ENCODE measurements at regions not wholly inside any gene's neighbourhood (a gene's known extent, or its start where the extent isn't known, plus 50 kb on each side); places are given as distances from the start of the nearest gene placed in this dataset.

DNA sequence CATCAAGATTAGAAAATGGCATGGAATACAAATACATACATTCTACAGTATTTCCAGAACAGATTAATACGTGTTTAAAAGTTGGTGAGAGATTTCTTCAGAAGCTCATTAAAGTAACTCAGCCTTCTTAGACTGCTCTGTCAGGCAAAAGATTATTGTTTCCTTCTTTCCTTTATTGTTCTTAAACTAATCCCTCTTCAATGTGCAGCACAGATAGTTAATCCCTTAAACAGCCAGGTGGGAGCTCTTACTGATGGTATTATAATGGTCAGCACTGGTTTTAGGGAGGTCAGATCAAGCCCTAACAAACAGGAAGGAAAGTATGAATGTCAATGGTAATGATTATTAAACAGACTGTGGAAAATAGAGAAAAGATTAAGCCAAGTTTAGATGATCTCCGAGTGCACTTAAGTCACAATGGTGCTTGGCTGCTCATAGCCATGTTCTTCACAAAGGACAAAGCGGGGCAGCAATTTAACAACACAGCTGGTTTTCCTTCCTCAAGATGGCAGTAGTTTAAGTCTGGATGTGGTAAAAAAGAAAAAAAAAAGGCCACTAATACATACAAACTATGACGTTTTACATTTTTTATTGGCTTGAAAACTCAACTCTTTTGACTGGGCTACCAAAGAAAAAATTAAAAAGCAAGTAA lies 992.6 kb downstream of the PCDH9 start:
- TF ChIP-seq FOXA3 (CRISPR knock-in tag; IDR thresholded peaks at IDR 0.05) (no peak), BHLHE40 (IDR thresholded peaks at IDR 0.05; ENCODE audit: low read length) (no peak), ZNF788 (CRISPR knock-in tag; IDR thresholded peaks at IDR 0.05; ENCODE audit: borderline replicate concordance) (no peak), DPF2 (CRISPR knock-in tag; IDR thresholded peaks at IDR 0.05; ENCODE audit: borderline replicate concordance, low read depth) (no peak), CC2D1A (CRISPR knock-in tag; IDR thresholded peaks at IDR 0.05) (no peak), RBM22 (optimal IDR thresholded peaks at IDR 0.05; ENCODE audit: low read length) (no peak)
- TF ChIP-seq, protein P1, sequence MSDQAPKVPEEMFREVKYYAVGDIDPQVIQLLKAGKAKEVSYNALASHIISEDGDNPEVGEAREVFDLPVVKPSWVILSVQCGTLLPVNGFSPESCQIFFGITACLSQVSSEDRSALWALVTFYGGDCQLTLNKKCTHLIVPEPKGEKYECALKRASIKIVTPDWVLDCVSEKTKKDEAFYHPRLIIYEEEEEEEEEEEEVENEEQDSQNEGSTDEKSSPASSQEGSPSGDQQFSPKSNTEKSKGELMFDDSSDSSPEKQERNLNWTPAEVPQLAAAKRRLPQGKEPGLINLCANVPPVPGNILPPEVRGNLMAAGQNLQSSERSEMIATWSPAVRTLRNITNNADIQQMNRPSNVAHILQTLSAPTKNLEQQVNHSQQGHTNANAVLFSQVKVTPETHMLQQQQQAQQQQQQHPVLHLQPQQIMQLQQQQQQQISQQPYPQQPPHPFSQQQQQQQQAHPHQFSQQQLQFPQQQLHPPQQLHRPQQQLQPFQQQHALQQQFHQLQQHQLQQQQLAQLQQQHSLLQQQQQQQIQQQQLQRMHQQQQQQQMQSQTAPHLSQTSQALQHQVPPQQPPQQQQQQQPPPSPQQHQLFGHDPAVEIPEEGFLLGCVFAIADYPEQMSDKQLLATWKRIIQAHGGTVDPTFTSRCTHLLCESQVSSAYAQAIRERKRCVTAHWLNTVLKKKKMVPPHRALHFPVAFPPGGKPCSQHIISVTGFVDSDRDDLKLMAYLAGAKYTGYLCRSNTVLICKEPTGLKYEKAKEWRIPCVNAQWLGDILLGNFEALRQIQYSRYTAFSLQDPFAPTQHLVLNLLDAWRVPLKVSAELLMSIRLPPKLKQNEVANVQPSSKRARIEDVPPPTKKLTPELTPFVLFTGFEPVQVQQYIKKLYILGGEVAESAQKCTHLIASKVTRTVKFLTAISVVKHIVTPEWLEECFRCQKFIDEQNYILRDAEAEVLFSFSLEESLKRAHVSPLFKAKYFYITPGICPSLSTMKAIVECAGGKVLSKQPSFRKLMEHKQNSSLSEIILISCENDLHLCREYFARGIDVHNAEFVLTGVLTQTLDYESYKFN (CRISPR knock-in tag; conservative IDR thresholded peaks at IDR 0.05): no peak
- TF ChIP-seq, protein P2, sequence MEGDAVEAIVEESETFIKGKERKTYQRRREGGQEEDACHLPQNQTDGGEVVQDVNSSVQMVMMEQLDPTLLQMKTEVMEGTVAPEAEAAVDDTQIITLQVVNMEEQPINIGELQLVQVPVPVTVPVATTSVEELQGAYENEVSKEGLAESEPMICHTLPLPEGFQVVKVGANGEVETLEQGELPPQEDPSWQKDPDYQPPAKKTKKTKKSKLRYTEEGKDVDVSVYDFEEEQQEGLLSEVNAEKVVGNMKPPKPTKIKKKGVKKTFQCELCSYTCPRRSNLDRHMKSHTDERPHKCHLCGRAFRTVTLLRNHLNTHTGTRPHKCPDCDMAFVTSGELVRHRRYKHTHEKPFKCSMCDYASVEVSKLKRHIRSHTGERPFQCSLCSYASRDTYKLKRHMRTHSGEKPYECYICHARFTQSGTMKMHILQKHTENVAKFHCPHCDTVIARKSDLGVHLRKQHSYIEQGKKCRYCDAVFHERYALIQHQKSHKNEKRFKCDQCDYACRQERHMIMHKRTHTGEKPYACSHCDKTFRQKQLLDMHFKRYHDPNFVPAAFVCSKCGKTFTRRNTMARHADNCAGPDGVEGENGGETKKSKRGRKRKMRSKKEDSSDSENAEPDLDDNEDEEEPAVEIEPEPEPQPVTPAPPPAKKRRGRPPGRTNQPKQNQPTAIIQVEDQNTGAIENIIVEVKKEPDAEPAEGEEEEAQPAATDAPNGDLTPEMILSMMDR (CRISPR knock-in tag; IDR thresholded peaks at IDR 0.05): no peak
- TF ChIP-seq, protein P3, sequence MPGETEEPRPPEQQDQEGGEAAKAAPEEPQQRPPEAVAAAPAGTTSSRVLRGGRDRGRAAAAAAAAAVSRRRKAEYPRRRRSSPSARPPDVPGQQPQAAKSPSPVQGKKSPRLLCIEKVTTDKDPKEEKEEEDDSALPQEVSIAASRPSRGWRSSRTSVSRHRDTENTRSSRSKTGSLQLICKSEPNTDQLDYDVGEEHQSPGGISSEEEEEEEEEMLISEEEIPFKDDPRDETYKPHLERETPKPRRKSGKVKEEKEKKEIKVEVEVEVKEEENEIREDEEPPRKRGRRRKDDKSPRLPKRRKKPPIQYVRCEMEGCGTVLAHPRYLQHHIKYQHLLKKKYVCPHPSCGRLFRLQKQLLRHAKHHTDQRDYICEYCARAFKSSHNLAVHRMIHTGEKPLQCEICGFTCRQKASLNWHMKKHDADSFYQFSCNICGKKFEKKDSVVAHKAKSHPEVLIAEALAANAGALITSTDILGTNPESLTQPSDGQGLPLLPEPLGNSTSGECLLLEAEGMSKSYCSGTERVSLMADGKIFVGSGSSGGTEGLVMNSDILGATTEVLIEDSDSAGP (CRISPR knock-in tag; IDR thresholded peaks at IDR 0.05; ENCODE audit: borderline replicate concordance): no peak
- TF ChIP-seq, protein P4, sequence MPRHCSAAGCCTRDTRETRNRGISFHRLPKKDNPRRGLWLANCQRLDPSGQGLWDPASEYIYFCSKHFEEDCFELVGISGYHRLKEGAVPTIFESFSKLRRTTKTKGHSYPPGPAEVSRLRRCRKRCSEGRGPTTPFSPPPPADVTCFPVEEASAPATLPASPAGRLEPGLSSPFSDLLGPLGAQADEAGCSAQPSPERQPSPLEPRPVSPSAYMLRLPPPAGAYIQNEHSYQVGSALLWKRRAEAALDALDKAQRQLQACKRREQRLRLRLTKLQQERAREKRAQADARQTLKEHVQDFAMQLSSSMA (CRISPR knock-in tag; IDR thresholded peaks at IDR 0.05): no peak
